Nephron (organoid): ENCODE measurements at regions not wholly inside any gene's neighbourhood (a gene's known extent, or its start where the extent isn't known, plus 50 kb on each side); places are given as distances from the start of the nearest gene placed in this dataset.
A peak's percentile ranks its signal among the peaks of the same experiment; 100 is the strongest.

ENCODE experiments used
- H3K27ac Mint-ChIP-seq, 3 experiments: 2 replicates each; pipeline ENCODE4 v1.8.0; 2020; ENCODE audit warnings: mixed read lengths in 3 of 3, mild to moderate bottlenecking in 2 of 3, moderate library complexity in 1 of 3
- H3K27me3 Mint-ChIP-seq: 2 replicates; pipeline ENCODE4 v1.8.0; 2021; ENCODE audit warnings: low read depth, mild to moderate bottlenecking, moderate library complexity, mixed read lengths
- H3K36me3 Mint-ChIP-seq: 2 replicates; pipeline ENCODE4 v1.8.0; 2020; ENCODE audit warnings: low read depth, mixed read lengths
- H3K4me1 Mint-ChIP-seq: 2 replicates; pipeline ENCODE4 v1.8.0; 2020; ENCODE audit warnings: mixed read lengths
- H3K4me3 Mint-ChIP-seq, 3 experiments: 2 replicates each; pipeline ENCODE4 v1.8.0; 2020; ENCODE audit warnings: mild to moderate bottlenecking in 3 of 3, mixed read lengths in 3 of 3, moderate library complexity in 2 of 3
- H3K9me3 Mint-ChIP-seq: 2 replicates; pipeline ENCODE4 v1.8.0; 2020; ENCODE audit warnings: mixed read lengths
- CTCF ChIP-seq, 3 experiments: fragments of 200-600 bp; sonication (generic); IDR thresholded peaks; one replicate each; pipeline ENCODE4 v1.5.0; 2021; ENCODE audit warnings: antibody characterized with exemption in 3 of 3; ENCODE audit not compliant: unreplicated experiment in 3 of 3

GRCh38 chr6:14210663-14211561, 93.3 kb downstream of the CD83 start:
- Mint-ChIP-seq H3K4me3 (peak overlapping the region; percentile 82 to 88 (median 86)), H3K27ac (peak overlapping the region; percentile 77 to 94 (median 93)), H3K36me3 (no peaks in the 10 kb centered on the region), H3K4me1 (peaks cover 45% of the 10 kb centered on the region), H3K27me3 (peaks cover 12% of the 10 kb centered on the region), H3K9me3 (no peaks in the 10 kb centered on the region)
- peak; percentile 64 to 66 (median 65) for TF ChIP-seq CTCF (IDR thresholded peaks at IDR 0.05; ENCODE audit: unreplicated experiment in 3 of 3)

DNA sequence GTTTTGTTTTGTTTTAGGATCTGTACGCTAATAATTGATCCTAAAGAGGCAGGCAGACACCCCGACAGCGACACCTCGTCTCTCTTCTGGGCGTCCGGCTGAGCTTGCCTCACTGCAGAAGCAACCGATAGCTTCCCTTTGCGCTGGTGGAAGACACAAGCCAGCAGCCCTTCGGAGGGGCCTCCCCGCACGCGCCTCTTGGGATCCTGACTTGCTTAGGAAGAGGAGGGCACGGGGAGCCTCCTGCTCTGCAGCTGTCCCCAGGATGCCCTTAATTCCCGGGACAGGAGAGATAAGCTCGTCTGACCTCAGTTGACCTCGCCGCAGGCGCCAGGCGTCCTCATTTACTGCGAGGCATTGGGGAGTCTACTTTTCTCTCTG, 94.0 kb downstream of the CD83 start:
- Mint-ChIP-seq H3K27ac (peak overlapping the region; percentile 64 to 94 (median 93)), H3K4me3 (peak overlapping the region; percentile 82 to 87 (median 86)), H3K4me1 (peaks cover 45% of the 10 kb centered on the region)

GRCh38 chr6:14212020-14212419, 94.4 kb downstream of the CD83 start:
- Mint-ChIP-seq H3K4me3 (peak overlapping the region; percentile 82 to 87 (median 86)), H3K27ac (peak overlapping the region; percentile 64 to 94 (median 93)), H3K36me3 (no peaks in the 10 kb centered on the region), H3K9me3 (no peaks in the 10 kb centered on the region), H3K4me1 (peaks cover 48% of the 10 kb centered on the region), H3K27me3 (peaks cover 12% of the 10 kb centered on the region)
- TF ChIP-seq CTCF (IDR thresholded peaks at IDR 0.05; ENCODE audit: unreplicated experiment in 3 of 3), result no peak

More for the DNA sequence above, 94.0 kb downstream of the CD83 start:
- TF ChIP-seq CTCF (IDR thresholded peaks at IDR 0.05; ENCODE audit: unreplicated experiment in 3 of 3), result peak in 1 of 3 experiments; percentile 6
- Mint-ChIP-seq H3K9me3 (no peaks in the 10 kb centered on the region), H3K36me3 (no peaks in the 10 kb centered on the region), H3K27me3 (peaks cover 12% of the 10 kb centered on the region)

- H3K4me1 Mint-ChIP-seq, result peaks cover 47% of the 10 kb centered on the region
- peak overlapping the region in 2 of 3 experiments; percentile 86 to 87 for H3K4me3 Mint-ChIP-seq
- H3K36me3 Mint-ChIP-seq, result no peaks in the 10 kb centered on the region
- TF ChIP-seq CTCF (IDR thresholded peaks at IDR 0.05; ENCODE audit: unreplicated experiment in 3 of 3), result no peak
- H3K9me3 Mint-ChIP-seq, result no peaks in the 10 kb centered on the region
- H3K27me3 Mint-ChIP-seq, result peaks cover 12% of the 10 kb centered on the region
- H3K27ac Mint-ChIP-seq, result peak overlapping the region in 1 of 3 experiments; percentile 93
Measured at GRCh38 chr6:14212632-14213031, 95.1 kb downstream of the CD83 start.

DNA sequence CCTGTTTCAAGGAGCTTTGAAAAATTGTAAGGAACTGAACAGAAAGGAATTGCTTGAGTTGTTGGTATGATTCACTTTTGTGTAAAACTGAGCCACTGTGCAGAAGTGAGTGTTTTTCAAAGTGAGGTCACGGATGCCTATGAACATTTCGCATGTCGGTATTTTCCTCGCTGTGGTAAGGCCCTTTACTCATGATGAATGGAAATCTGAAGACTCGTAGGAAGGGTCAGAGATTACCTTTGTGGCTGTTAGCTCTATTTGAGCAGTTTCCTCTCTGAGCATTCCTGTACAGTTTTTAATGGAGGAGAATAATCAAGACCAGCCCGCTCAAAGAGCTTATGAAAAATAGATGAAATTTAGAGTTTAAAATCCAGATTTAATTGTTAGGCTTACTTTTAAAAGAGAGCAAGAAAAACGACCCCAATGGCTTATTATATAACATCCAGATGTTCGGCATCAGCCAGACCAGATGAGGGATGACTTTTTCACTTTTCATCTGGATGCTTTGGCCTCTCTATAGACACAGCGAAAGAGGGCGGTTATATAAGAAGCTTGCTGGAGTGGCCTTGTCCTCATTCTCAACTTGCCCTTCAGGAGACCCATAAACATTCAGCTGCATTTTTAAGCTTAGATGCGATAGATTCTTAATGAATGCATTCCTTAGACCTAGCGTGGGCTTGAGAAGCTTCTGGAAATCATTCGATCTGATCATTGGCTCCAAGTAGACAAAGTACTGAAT, 99.5 kb downstream of the CD83 start:
- H3K36me3 Mint-ChIP-seq, result no peaks in the 10 kb centered on the region
- H3K4me3 Mint-ChIP-seq, result no peak overlapping the region
- peaks cover 5% of the 10 kb centered on the region for H3K27me3 Mint-ChIP-seq
- H3K27ac Mint-ChIP-seq, result peak overlapping the region; percentile 29 to 83 (median 50)
- TF ChIP-seq CTCF (IDR thresholded peaks at IDR 0.05; ENCODE audit: unreplicated experiment in 3 of 3), result no peak
- H3K4me1 Mint-ChIP-seq, result peaks cover 29% of the 10 kb centered on the region
- H3K9me3 Mint-ChIP-seq, result no peaks in the 10 kb centered on the region
